Prostate gland (tissue), 2 donors: ENCODE measurements at regions not wholly inside any gene's neighbourhood (a gene's known extent, or its start where the extent isn't known, plus 50 kb on each side); places are given as distances from the start of the nearest gene placed in this dataset.
"Not testable (repeated sequence)": the region's sequence is repeated elsewhere in the genome, so short reads cannot be mapped to it uniquely, and the experiment has no call there.

Experiments
- DNase-seq: peaks from one replicate; pipeline ENCODE4 v3.0.0-alpha.2; 2019; ENCODE audit warnings: low spot score
- H3K27ac ChIP-seq, 2 donors: fragments of 200-600 bp; sonication (generic); 2 replicates each; pipeline ENCODE4 v1.5.1; 2017 to 2019
- H3K27me3 ChIP-seq: fragments of 200-600 bp; sonication (generic); replicated peaks from 2 replicates; pipeline ENCODE4 v1.5.1; 2019; ENCODE audit not compliant: insufficient read depth
- H3K36me3 ChIP-seq, 2 donors: fragments of 200-600 bp; sonication (generic); 1 replicate in 1 of 2; 2 replicates in 1 of 2; pipeline versions ENCODE4 v1.5.1 to v1.8.1; 2017 to 2019
- H3K4me1 ChIP-seq: fragments of 200-600 bp; sonication (generic); replicated peaks from 2 replicates; pipeline ENCODE4 v1.5.1; 2019
- H3K4me3 ChIP-seq, 2 donors: fragments of 200-600 bp; sonication (generic); 2 replicates each; pipeline ENCODE4 v1.5.1; 2017 to 2019
- H3K9me3 ChIP-seq: fragments of 200-600 bp; sonication (generic); 2 replicates; pipeline ENCODE4 v1.5.1; 2017
- CTCF ChIP-seq, 4 experiments: fragments of 200-600 bp in 2 of 4; fragments of 450-650 bp in 2 of 4; sonication (generic) in 2 of 4; IDR thresholded peaks; 1 replicate in 3 of 4; 2 replicates in 1 of 4; pipeline ENCODE4 v1.5.1; 2016 to 2019; ENCODE audit warnings: antibody characterized with exemption in 4 of 4, mild to moderate bottlenecking in 2 of 4, moderate library complexity in 2 of 4
- POLR2A ChIP-seq: fragments of 450-650 bp; IDR thresholded peaks from one replicate; pipeline ENCODE4 v1.6.1; 2016; ENCODE audit warnings: antibody characterized with exemption, mild to moderate bottlenecking
- POLR2AphosphoS5 ChIP-seq: sonication (generic); formaldehyde crosslinking; IDR thresholded peaks from one replicate; pipeline ENCODE4 v1.6.1; 2017; ENCODE audit warnings: antibody characterized with exemption
- WGBS: methylation state at CpG from one replicate; pipeline ENCODE4 v1.1.5; 2018; 5-methylcytosine and 5-hydroxymethylcytosine counted together
- intact Hi-C: fragments of 100-400 bp; cut with DNase I; formaldehyde crosslinking; loops from one replicate; pipeline ENCODE4 v1.14.2; 2022

- no peak for DNase-seq
- Histone ChIP-seq H3K9me3 (no peaks in the 10 kb centered on the region), H3K27me3 (no peaks in the 10 kb centered on the region), H3K27ac (no peak overlapping the region), H3K36me3 (no peaks in the 10 kb centered on the region), H3K4me1 (no peaks in the 10 kb centered on the region), H3K4me3 (no peak overlapping the region)
- 76% methylated on average over 3 of the region's 3 CpGs for WGBS
- intact Hi-C loops = no loop called here
- TF ChIP-seq CTCF (IDR thresholded peaks at IDR 0.05) (no peak), POLR2A (no peak), POLR2AphosphoS5 (no peak)
Measured at GRCh38 chr5:25091921-25092320, 447.1 kb upstream of the CDH10 start.

- DNase-seq = no peak
- no peak for TF ChIP-seq CTCF (IDR thresholded peaks at IDR 0.05)
- TF ChIP-seq POLR2A = no peak
- TF ChIP-seq POLR2AphosphoS5 = no peak
- no peak overlapping the region for H3K4me3 ChIP-seq
- intact Hi-C loops = no loop called here
- no peaks in the 10 kb centered on the region for H3K4me1 ChIP-seq
- H3K27ac ChIP-seq = no peak overlapping the region
- no peaks in the 10 kb centered on the region for H3K36me3 ChIP-seq
- no peaks in the 10 kb centered on the region for H3K9me3 ChIP-seq
- WGBS = 86% methylated on average over 1 of the region's 1 CpG
- no peaks in the 10 kb centered on the region for H3K27me3 ChIP-seq
Measured at GRCh38 chr5:25090854-25091253, 446.1 kb upstream of the CDH10 start.

- Histone ChIP-seq H3K27me3 (no peaks in the 10 kb centered on the region), H3K9me3 (no peaks in the 10 kb centered on the region), H3K36me3 (no peaks in the 10 kb centered on the region), H3K4me3 (no peak overlapping the region), H3K27ac (no peak overlapping the region), H3K4me1 (no peaks in the 10 kb centered on the region)
- TF ChIP-seq POLR2AphosphoS5 = no peak
- no peak for TF ChIP-seq CTCF (IDR thresholded peaks at IDR 0.05)
- TF ChIP-seq POLR2A = no peak
- 90% methylated on average over 8 of the region's 8 CpGs for WGBS
- DNase-seq = no peak
- intact Hi-C loops = no loop called here
Measured at GRCh38 chr5:25090275-25090674, 445.5 kb upstream of the CDH10 start.

GRCh38 chr5:25088689-25089088 is 443.9 kb upstream of the CDH10 start:
- H3K36me3 ChIP-seq, H3K4me3 ChIP-seq, intact Hi-C loops, H3K4me1 ChIP-seq, H3K9me3 ChIP-seq, DNase-seq, H3K27ac ChIP-seq, H3K27me3 ChIP-seq: not testable (repeated sequence)
- WGBS = 78% methylated on average over 6 of the region's 6 CpGs

- intact Hi-C loops, H3K4me3 ChIP-seq, H3K27ac ChIP-seq, H3K27me3 ChIP-seq, DNase-seq, H3K9me3 ChIP-seq, H3K36me3 ChIP-seq, H3K4me1 ChIP-seq: not testable (repeated sequence)
- WGBS = 92% methylated on average over 27 of the region's 27 CpGs
Measured at GRCh38 chr5:25083261-25083660, 438.5 kb upstream of the CDH10 start.

- Histone ChIP-seq H3K27ac (no peak overlapping the region), H3K9me3 (no peaks in the 10 kb centered on the region), H3K27me3 (no peaks in the 10 kb centered on the region), H3K36me3 (no peaks in the 10 kb centered on the region), H3K4me1 (no peaks in the 10 kb centered on the region), H3K4me3 (no peak overlapping the region)
- WGBS = 96% methylated on average over 1 of the region's 1 CpG
- no peak for DNase-seq
- TF ChIP-seq CTCF (IDR thresholded peaks at IDR 0.05) = no peak
- TF ChIP-seq POLR2AphosphoS5 = no peak
- TF ChIP-seq POLR2A = no peak
- intact Hi-C loops = no loop called here
Measured at GRCh38 chr5:25066239-25066638, 421.5 kb upstream of the CDH10 start.
